HEK293 (cell line): ENCODE measurements at regions not wholly inside any gene's neighbourhood (a gene's known extent, or its start where the extent isn't known, plus 50 kb on each side); places are given as distances from the start of the nearest gene placed in this dataset.

Experiments
- BCL11A ChIP-seq: fragments of 450-650 bp; formaldehyde crosslinking; IDR thresholded peaks from 2 replicates; pipeline ENCODE4 v1.5.1; 2016; ENCODE audit warnings: low read depth, missing biosample characterization, missing genetic modification characterization
- EGR2 ChIP-seq: fragments of 450-650 bp; formaldehyde crosslinking; IDR thresholded peaks from 2 replicates; pipeline ENCODE4 v1.5.1; 2016; ENCODE audit warnings: low read depth, missing biosample characterization, missing genetic modification characterization
- GLIS1 ChIP-seq: fragments of 450-650 bp; formaldehyde crosslinking; IDR thresholded peaks from 2 replicates; pipeline ENCODE4 v1.5.1; 2016; ENCODE audit warnings: missing biosample characterization, missing genetic modification characterization
- GLIS2 ChIP-seq: fragments of 450-650 bp; formaldehyde crosslinking; IDR thresholded peaks from 2 replicates; pipeline ENCODE4 v1.5.1; 2016; ENCODE audit warnings: missing biosample characterization, missing genetic modification characterization
- IKZF3 ChIP-seq: fragments of 450-650 bp; IDR thresholded peaks from 2 replicates; pipeline ENCODE4 v1.5.0; 2018; ENCODE audit warnings: missing biosample characterization, mild to moderate bottlenecking, missing genetic modification characterization, moderate library complexity
- KLF7 ChIP-seq: fragments of 450-650 bp; formaldehyde crosslinking; IDR thresholded peaks from 2 replicates; pipeline ENCODE4 v1.5.1; 2016; ENCODE audit warnings: missing biosample characterization, missing genetic modification characterization, borderline replicate concordance
- MEIS1 ChIP-seq: sonication (generic); formaldehyde crosslinking; IDR thresholded peaks from 2 replicates; pipeline ENCODE4 v1.8.1; 2022; ENCODE audit warnings: missing genetic modification reagents, mild to moderate bottlenecking, borderline replicate concordance
- PRDM2 ChIP-seq: fragments of 450-650 bp; formaldehyde crosslinking; IDR thresholded peaks from 2 replicates; pipeline ENCODE4 v1.5.1; 2016; ENCODE audit warnings: missing biosample characterization, missing genetic modification characterization, borderline replicate concordance
- REST ChIP-seq: fragments of 450-650 bp; formaldehyde crosslinking; IDR thresholded peaks from 2 replicates; pipeline ENCODE4 v1.5.1; 2016; ENCODE audit warnings: missing biosample characterization, missing genetic modification characterization
- ZBTB17 ChIP-seq: fragments of 450-650 bp; formaldehyde crosslinking; IDR thresholded peaks from 2 replicates; pipeline ENCODE4 v1.5.1; 2016; ENCODE audit warnings: missing biosample characterization, missing genetic modification characterization
- ZEB2 ChIP-seq: fragments of 450-650 bp; formaldehyde crosslinking; IDR thresholded peaks from 2 replicates; pipeline ENCODE4 v1.5.1; 2016; ENCODE audit warnings: missing biosample characterization, missing genetic modification characterization
- ZNF114 ChIP-seq: fragments of 450-650 bp; formaldehyde crosslinking; IDR thresholded peaks from 2 replicates; pipeline ENCODE4 v1.5.0; 2017; ENCODE audit warnings: missing biosample characterization, missing genetic modification characterization
- ZNF132 ChIP-seq: fragments of 450-650 bp; formaldehyde crosslinking; IDR thresholded peaks from 2 replicates; pipeline ENCODE4 v1.5.1; 2017; ENCODE audit warnings: missing biosample characterization, missing genetic modification characterization, borderline replicate concordance
- ZNF140 ChIP-seq: fragments of 450-650 bp; formaldehyde crosslinking; IDR thresholded peaks from 2 replicates; pipeline ENCODE4 v1.5.1; 2016; ENCODE audit warnings: missing biosample characterization, missing genetic modification characterization
- ZNF146 ChIP-seq: fragments of 450-650 bp; formaldehyde crosslinking; IDR thresholded peaks from 2 replicates; pipeline ENCODE4 v1.5.1; 2016; ENCODE audit warnings: missing biosample characterization, missing genetic modification characterization
- ZNF239 ChIP-seq: fragments of 450-650 bp; formaldehyde crosslinking; IDR thresholded peaks from 2 replicates; pipeline ENCODE4 v1.5.1; 2016; ENCODE audit warnings: missing biosample characterization, missing genetic modification characterization
- ZNF335 ChIP-seq: fragments of 450-650 bp; formaldehyde crosslinking; conservative IDR thresholded peaks from 2 replicates; pipeline ENCODE4 v1.5.1; 2016; ENCODE audit warnings: missing biosample characterization, missing genetic modification characterization
- ZNF416 ChIP-seq: fragments of 450-650 bp; formaldehyde crosslinking; IDR thresholded peaks from 2 replicates; pipeline ENCODE4 v1.5.1; 2016; ENCODE audit warnings: missing biosample characterization, missing genetic modification characterization
- ZNF48 ChIP-seq: fragments of 450-650 bp; formaldehyde crosslinking; IDR thresholded peaks from 2 replicates; pipeline ENCODE4 v1.5.1; 2016; ENCODE audit warnings: missing biosample characterization, missing genetic modification characterization
- ZNF544 ChIP-seq: fragments of 450-650 bp; formaldehyde crosslinking; IDR thresholded peaks from 2 replicates; pipeline ENCODE4 v1.5.0; 2017; ENCODE audit warnings: missing biosample characterization, missing genetic modification characterization
- ZNF621 ChIP-seq: fragments of 450-650 bp; formaldehyde crosslinking; IDR thresholded peaks from 2 replicates; pipeline ENCODE4 v1.5.1; 2017; ENCODE audit warnings: missing biosample characterization, missing genetic modification characterization
- ZNF639 ChIP-seq: fragments of 450-650 bp; formaldehyde crosslinking; IDR thresholded peaks from 2 replicates; pipeline ENCODE4 v1.5.1; 2016; ENCODE audit warnings: missing biosample characterization, missing genetic modification characterization
- ZNF654 ChIP-seq: fragments of 450-650 bp; formaldehyde crosslinking; IDR thresholded peaks from 2 replicates; pipeline ENCODE4 v1.5.1; 2016; ENCODE audit warnings: low read depth, missing biosample characterization, missing genetic modification characterization
- ZNF707 ChIP-seq: fragments of 450-650 bp; formaldehyde crosslinking; IDR thresholded peaks from 2 replicates; pipeline ENCODE4 v1.5.1; 2016; ENCODE audit warnings: missing biosample characterization, missing genetic modification characterization
- ZNF768 ChIP-seq: fragments of 450-650 bp; formaldehyde crosslinking; IDR thresholded peaks from 2 replicates; pipeline ENCODE4 v1.5.1; 2018; ENCODE audit warnings: missing biosample characterization, mild to moderate bottlenecking, missing genetic modification characterization
- ZNF785 ChIP-seq: fragments of 450-650 bp; formaldehyde crosslinking; IDR thresholded peaks from 2 replicates; pipeline ENCODE4 v1.5.1; 2016; ENCODE audit warnings: missing biosample characterization, missing genetic modification characterization
- ZNF837 ChIP-seq: fragments of 450-650 bp; formaldehyde crosslinking; IDR thresholded peaks from 2 replicates; pipeline ENCODE4 v1.5.1; 2016; ENCODE audit warnings: missing biosample characterization, missing genetic modification characterization
- ZSCAN18 ChIP-seq: fragments of 450-650 bp; formaldehyde crosslinking; IDR thresholded peaks from 2 replicates; pipeline ENCODE4 v1.5.1; 2016; ENCODE audit warnings: missing biosample characterization, missing genetic modification characterization
- ZSCAN23 ChIP-seq: fragments of 450-650 bp; formaldehyde crosslinking; IDR thresholded peaks from 2 replicates; pipeline ENCODE4 v1.5.1; 2016; ENCODE audit warnings: missing biosample characterization, missing genetic modification characterization

GRCh38 chr16:86363836-86364618, 146.3 kb upstream of the FOXF1 start (continued):
- TF ChIP-seq PRDM2 (tag by site-specific recombination) (no peak), ZNF146 (tag by site-specific recombination) (no peak), ZNF768 (tag by site-specific recombination) (peak; percentile 73), ZNF544 (tag by site-specific recombination) (no peak), ZNF140 (tag by site-specific recombination) (no peak), ZNF114 (tag by site-specific recombination) (no peak), ZNF837 (no peak), ZNF707 (no peak), ZNF335 (tag by site-specific recombination) (peak; percentile 35; the same call in 1 of the 2 replicates), ZNF132 (tag by site-specific recombination) (no peak), ZEB2 (tag by site-specific recombination) (0 out of 2 replicates have a peak, but pooled peaks have one; percentile 34), KLF7 (tag by site-specific recombination) (no peak; the same call in 1 of the 2 replicates), ZSCAN23 (tag by site-specific recombination) (no peak), MEIS1 (no peak), ZNF785 (no peak), ZNF416 (tag by site-specific recombination) (no peak), GLIS1 (tag by site-specific recombination) (peak; percentile 65), IKZF3 (tag by site-specific recombination) (0 out of 2 replicates have a peak, but pooled peaks have one; percentile 20), ZBTB17 (tag by site-specific recombination) (peak; percentile 69), ZNF654 (tag by site-specific recombination) (no peak), ZSCAN18 (tag by site-specific recombination) (no peak), ZNF48 (tag by site-specific recombination) (no peak), ZNF639 (tag by site-specific recombination) (no peak), ZNF239 (tag by site-specific recombination) (no peak), EGR2 (tag by site-specific recombination) (no peak), REST (tag by site-specific recombination) (no peak), GLIS2 (tag by site-specific recombination) (no peak), BCL11A (no peak), ZNF621 (no peak)
